H9 (cell line): ENCODE measurements at regions not wholly inside any gene's neighbourhood (a gene's known extent, or its start where the extent isn't known, plus 50 kb on each side); places are given as distances from the start of the nearest gene placed in this dataset.

Experiments used
- DNase-seq: peaks from one replicate; pipeline ENCODE4 v3.0.0-alpha.2; 2017
- H2AFZ ChIP-seq: one replicate; pipeline ENCODE4 v1.6.1; 2013; ENCODE audit warnings: mild to moderate bottlenecking, low read length, control low read depth, moderate library complexity
- H2AK5ac ChIP-seq: 2 replicates; pipeline ENCODE4 v1.6.1; 2013; ENCODE audit warnings: low read length, control low read depth, mixed read lengths; ENCODE audit not compliant: insufficient read length
- H2BK120ac ChIP-seq: one replicate; pipeline ENCODE4 v1.6.1; 2013; ENCODE audit warnings: low read depth, mild to moderate bottlenecking, low read length, control low read depth, inconsistent platforms; ENCODE audit not compliant: poor library complexity, severe bottlenecking
- H2BK12ac ChIP-seq: 2 replicates; pipeline ENCODE4 v1.6.1; 2013; ENCODE audit warnings: low read length, control low read depth, mixed read lengths, low read depth; ENCODE audit not compliant: insufficient read length
- H2BK15ac ChIP-seq: 2 replicates; pipeline ENCODE4 v1.6.1; 2013; ENCODE audit warnings: low read depth, low read length, control low read depth
- H2BK20ac ChIP-seq: one replicate; pipeline ENCODE4 v1.6.1; 2013; ENCODE audit warnings: low read depth, mild to moderate bottlenecking, low read length, control low read depth, inconsistent platforms; ENCODE audit not compliant: poor library complexity, severe bottlenecking
- H2BK5ac ChIP-seq: 2 replicates; pipeline ENCODE4 v1.6.1; 2013; ENCODE audit warnings: low read length, control low read depth, mixed read lengths; ENCODE audit not compliant: insufficient read length
- H3K14ac ChIP-seq: 2 replicates; pipeline ENCODE4 v1.6.1; 2013; ENCODE audit warnings: low read length, control low read depth; ENCODE audit not compliant: insufficient read depth
- H3K18ac ChIP-seq: 2 replicates; pipeline ENCODE4 v1.6.1; 2013; ENCODE audit warnings: low read depth, mild to moderate bottlenecking, mixed read lengths, low read length, control low read depth; ENCODE audit not compliant: insufficient read length
- H3K23ac ChIP-seq: 2 replicates; pipeline ENCODE4 v1.6.1; 2013; ENCODE audit warnings: low read length, control low read depth, mixed read lengths, low read depth; ENCODE audit not compliant: insufficient read length
- H3K23me2 ChIP-seq: 2 replicates; pipeline ENCODE4 v1.6.1; 2013; ENCODE audit warnings: low read depth, mild to moderate bottlenecking, mixed read lengths, low read length, control low read depth; ENCODE audit not compliant: insufficient read length, poor library complexity, severe bottlenecking
- H3K27ac ChIP-seq: 2 replicates; pipeline ENCODE4 v1.5.1; 2013; ENCODE audit warnings: low read length, control low read depth, mixed read lengths, low read depth; ENCODE audit not compliant: insufficient read length
- H3K27me3 ChIP-seq: 2 replicates; pipeline ENCODE4 v1.6.1; 2013; ENCODE audit warnings: low read length, control low read depth, inconsistent platforms; ENCODE audit not compliant: insufficient read depth
- H3K4ac ChIP-seq: 2 replicates; pipeline ENCODE4 v1.6.1; 2013; ENCODE audit warnings: low read depth, mild to moderate bottlenecking, control low read depth, inconsistent platforms, low read length, moderate library complexity
- H3K4me1 ChIP-seq: 2 replicates; pipeline ENCODE4 v1.6.1; 2013; ENCODE audit warnings: low read length, control low read depth, inconsistent platforms; ENCODE audit not compliant: insufficient read depth
- H3K4me2 ChIP-seq: 2 replicates; pipeline ENCODE4 v1.6.1; 2013; ENCODE audit warnings: low read length, control low read depth, mixed read lengths; ENCODE audit not compliant: insufficient read length, insufficient read depth
- H3K56ac ChIP-seq: 2 replicates; pipeline ENCODE4 v1.6.1; 2013; ENCODE audit warnings: low read depth, mild to moderate bottlenecking, mixed read lengths, low read length, control low read depth; ENCODE audit not compliant: insufficient read length
- H3K79me1 ChIP-seq: 2 replicates; pipeline ENCODE4 v1.6.1; 2013; ENCODE audit warnings: low read depth, mild to moderate bottlenecking, moderate library complexity, low read length, control low read depth, inconsistent platforms; ENCODE audit not compliant: insufficient read depth, poor library complexity, severe bottlenecking
- H3K79me2 ChIP-seq: 2 replicates; pipeline ENCODE4 v1.6.1; 2013; ENCODE audit warnings: low read length, control low read depth, inconsistent platforms; ENCODE audit not compliant: insufficient read depth
- H3K9ac ChIP-seq: 2 replicates; pipeline ENCODE4 v1.6.1; 2013; ENCODE audit warnings: low read length, control low read depth, mixed read lengths; ENCODE audit not compliant: insufficient read length; ENCODE audit errors: extremely low read depth
- H3K9me3 ChIP-seq: one replicate; pipeline ENCODE4 v1.6.1; 2013; ENCODE audit warnings: low read depth, low read length, inconsistent platforms; ENCODE audit not compliant: control insufficient read depth
- H3T11ph ChIP-seq: one replicate; pipeline ENCODE4 v1.6.1; 2013; ENCODE audit warnings: mild to moderate bottlenecking, low read length, control low read depth, inconsistent platforms
- H4K20me1 ChIP-seq: one replicate; pipeline ENCODE4 v1.6.1; 2013; ENCODE audit not compliant: control insufficient read depth, insufficient read length, insufficient read depth
- H4K5ac ChIP-seq: 2 replicates; pipeline ENCODE4 v1.6.1; 2013; ENCODE audit warnings: low read depth, mild to moderate bottlenecking, mixed read lengths, low read length, control low read depth; ENCODE audit not compliant: insufficient read length
- H4K8ac ChIP-seq: replicated peaks from 2 replicates; pipeline ENCODE4 v1.6.1; 2013; ENCODE audit warnings: low read length, control low read depth, mixed read lengths, low read depth; ENCODE audit not compliant: insufficient read length
- H4K91ac ChIP-seq: 2 replicates; pipeline ENCODE4 v1.6.1; 2013; ENCODE audit warnings: low read depth, mild to moderate bottlenecking, moderate library complexity, mixed read lengths, low read length, control low read depth; ENCODE audit not compliant: insufficient read length
- H3K27ac Mint-ChIP-seq, 3 experiments: 2 replicates in 2 of 3; 3 replicates in 1 of 3; pipeline ENCODE4 v1.8.0; 2020 to 2021; ENCODE audit warnings: mixed read lengths in 3 of 3, mild to moderate bottlenecking in 1 of 3, moderate library complexity in 1 of 3
- H3K27me3 Mint-ChIP-seq: 2 replicates; pipeline ENCODE4 v1.8.0; 2021; ENCODE audit warnings: low read depth, mild to moderate bottlenecking, moderate library complexity, mixed read lengths
- H3K36me3 Mint-ChIP-seq, 3 experiments: 2 replicates in 2 of 3; 3 replicates in 1 of 3; pipeline ENCODE4 v1.8.0; 2020 to 2021; ENCODE audit warnings: low read depth in 3 of 3, mixed read lengths in 3 of 3; ENCODE audit not compliant: insufficient read depth in 1 of 3
- H3K4me1 Mint-ChIP-seq, 2 experiments: 2 replicates each; pipeline ENCODE4 v1.8.0; 2020; ENCODE audit warnings: mixed read lengths in 2 of 2
- H3K4me3 Mint-ChIP-seq, 2 experiments: 2 replicates in 1 of 2; 3 replicates in 1 of 2; pipeline ENCODE4 v1.8.0; 2020 to 2021; ENCODE audit warnings: mild to moderate bottlenecking in 2 of 2, mixed read lengths in 2 of 2, moderate library complexity in 1 of 2
- H3K9me3 Mint-ChIP-seq, 2 experiments: 2 replicates in 1 of 2; 3 replicates in 1 of 2; pipeline ENCODE4 v1.8.0; 2020; ENCODE audit warnings: mild to moderate bottlenecking in 2 of 2, mixed read lengths in 2 of 2, moderate library complexity in 1 of 2
- CTCF ChIP-seq: fragments of 200-600 bp; sonication (generic); conservative IDR thresholded peaks from 3 replicates; pipeline ENCODE4 v1.8.0; 2021; ENCODE audit warnings: antibody characterized with exemption, mild to moderate bottlenecking
- WGBS: extraction: QIAGEN DNeasy Blood & Tissue Kit; methylation state at CpG from one replicate; pipeline ENCODE4 v1.1.7; 2013; ENCODE audit warnings: missing lambda C conversion rate, low lambda C conversion rate, mixed read lengths; ENCODE audit not compliant: insufficient read length; ENCODE audit errors: extremely low coverage; 5-methylcytosine and 5-hydroxymethylcytosine counted together

- Histone ChIP-seq H3K14ac (no peak overlapping the region), H2BK120ac (no peak overlapping the region), H3K56ac (no peak overlapping the region), H3K27me3 (no peaks in the 10 kb centered on the region), H3K23ac (no peak overlapping the region), H3T11ph (no peak overlapping the region), H3K79me1 (no peaks in the 10 kb centered on the region), H3K9me3 (no peaks in the 10 kb centered on the region), H4K91ac (no peak overlapping the region), H3K4ac (no peak overlapping the region), H3K9ac (no peak overlapping the region), H3K18ac (no peak overlapping the region), H3K4me1 (no peaks in the 10 kb centered on the region), H2AFZ (no peak overlapping the region), H4K8ac (no peak overlapping the region), H4K20me1 (no peaks in the 10 kb centered on the region), H2AK5ac (no peak overlapping the region), H4K5ac (no peak overlapping the region), H3K79me2 (no peaks in the 10 kb centered on the region), H3K23me2 (no peaks in the 10 kb centered on the region), H3K27ac (no peak overlapping the region), H2BK20ac (no peak overlapping the region), H2BK15ac (no peak overlapping the region), H2BK12ac (no peak overlapping the region), H2BK5ac (no peak overlapping the region), H3K4me2 (no peak overlapping the region)
- Mint-ChIP-seq H3K27me3 (no peaks in the 10 kb centered on the region), H3K9me3 (peaks cover 0 to 3% of the 10 kb centered on the region in 2 experiments; a peak in 3 of 5 replicates), H3K4me1 (no peaks in the 10 kb centered on the region), H3K4me3 (no peak overlapping the region), H3K36me3 (no peaks in the 10 kb centered on the region; a peak in 2 of 7 replicates), H3K27ac (no peak overlapping the region; a peak in 1 of 7 replicates)
- TF ChIP-seq CTCF: no peak
- whole genome bisulfite sequencing: no CpG with 5 or more reads among the region's 3 CpGs
- DNase-seq: no peak
Measured at GRCh38 chr6:11951868-11952267, 60.2 kb upstream of the HIVEP1 start.
